PC-3 (cell line): ENCODE measurements at regions not wholly inside any gene's neighbourhood (a gene's known extent, or its start where the extent isn't known, plus 50 kb on each side); places are given as distances from the start of the nearest gene placed in this dataset.

Experiments used
- ATAC-seq: fragments of 200-7000 bp; cut with Tn5 transposase; 2 replicates; pipeline ENCODE4 v1.9.1; 2020; ENCODE audit warnings: mild to moderate bottlenecking, moderate library complexity
- BruUV-seq: library from RNA; stranded (reverse); fragments of 400-500 nt; replicated peaks from 2 replicates; lab custom pipeline; 2021; lab: Mats Ljungman, UMichigan
- CTCF ChIA-PET: fragments of 300-600 bp; sonication (Branson Sonifier 250); formaldehyde crosslinking; loops from one replicate; lab custom pipeline; 2022; ENCODE audit warnings: antibody characterized with exemption; lab: Charles Lee
- POLR2A ChIA-PET: fragments of 300-600 bp; sonication (Branson Sonifier 250); formaldehyde crosslinking; loops from one replicate; lab custom pipeline; 2022; ENCODE audit warnings: antibody characterized with exemption; ENCODE audit not compliant: unreplicated experiment; lab: Charles Lee
- DNase-seq: peaks from one replicate; pipeline ENCODE4 v3.0.0-alpha.2; 2015
- H2AFZ ChIP-seq: fragments of 300-600 bp; sonication (generic); 2 replicates; pipeline ENCODE4 v1.6.0; 2016; ENCODE audit warnings: antibody characterized with exemption, low read length
- H3F3A ChIP-seq: fragments of 300-600 bp; sonication (generic); one replicate; pipeline ENCODE4 v1.6.0; 2017; ENCODE audit warnings: antibody characterized with exemption, low read length, control low read depth, mild to moderate bottlenecking; ENCODE audit not compliant: unreplicated experiment
- H3K27ac ChIP-seq: fragments of 300-600 bp; sonication (generic); 2 replicates; pipeline ENCODE4 v1.5.1; 2016; ENCODE audit warnings: mild to moderate bottlenecking, low read length
- H3K27me3 ChIP-seq: fragments of 300-600 bp; sonication (generic); 2 replicates; pipeline ENCODE4 v1.6.1; 2016; ENCODE audit warnings: low read length, mixed read lengths
- H3K36me3 ChIP-seq: fragments of 300-600 bp; sonication (generic); 2 replicates; pipeline ENCODE4 v1.6.1; 2016; ENCODE audit warnings: low read depth, mixed run types, low read length, mixed read lengths
- H3K4me1 ChIP-seq: fragments of 300-600 bp; sonication (generic); 2 replicates; pipeline ENCODE4 v1.5.1; 2016; ENCODE audit warnings: low read length; ENCODE audit not compliant: insufficient read depth
- H3K4me2 ChIP-seq: fragments of 300-600 bp; sonication (generic); 2 replicates; pipeline ENCODE4 v1.6.0; 2016; ENCODE audit warnings: low read length
- H3K4me3 ChIP-seq: fragments of 300-600 bp; sonication (generic); 2 replicates; pipeline ENCODE4 v1.5.1; 2016; ENCODE audit warnings: mild to moderate bottlenecking, low read length, mixed read lengths
- H3K79me2 ChIP-seq: fragments of 300-600 bp; sonication (generic); 2 replicates; pipeline ENCODE4 v1.6.1; 2017; ENCODE audit warnings: low read length, mixed read lengths
- H3K9ac ChIP-seq: fragments of 300-600 bp; sonication (generic); 2 replicates; pipeline ENCODE4 v1.6.0; 2016; ENCODE audit warnings: mild to moderate bottlenecking, low read length
- H3K9me2 ChIP-seq: fragments of 300-600 bp; sonication (generic); replicated peaks from 2 replicates; pipeline ENCODE4 v1.6.1; 2016; ENCODE audit warnings: mixed run types, low read length, mixed read lengths
- H3K9me3 ChIP-seq: fragments of 300-600 bp; sonication (generic); 2 replicates; pipeline ENCODE4 v1.6.1; 2016; ENCODE audit warnings: low read length, mixed read lengths
- H4K20me1 ChIP-seq: fragments of 300-600 bp; sonication (generic); 2 replicates; pipeline ENCODE4 v1.6.1; 2016; ENCODE audit warnings: low read length, mixed read lengths
- EZH2 ChIP-seq: fragments of 300-600 bp; sonication (generic); IDR thresholded peaks from one replicate; pipeline ENCODE4 v1.6.1; 2017; ENCODE audit warnings: antibody characterized with exemption, mild to moderate bottlenecking, low read length; ENCODE audit not compliant: unreplicated experiment
- EZH2phosphoT487 ChIP-seq: fragments of 300-600 bp; sonication (generic); IDR thresholded peaks from 2 replicates; pipeline ENCODE4 v1.6.1; 2018; ENCODE audit warnings: mild to moderate bottlenecking, antibody characterized with exemption, low read length, borderline replicate concordance
- intact Hi-C: fragments of 100-400 bp; cut with micrococcal nuclease; formaldehyde crosslinking; loops from 2 replicates; pipeline ENCODE4 v1.9.0; 2023
- TF ChIP-seq, protein P1 (sequence below): fragments of 300-600 bp; sonication (generic); conservative IDR thresholded peaks from 2 replicates; pipeline ENCODE4 v1.5.1; 2017; ENCODE audit warnings: antibody characterized with exemption, low read depth, mild to moderate bottlenecking, low read length

DNA sequence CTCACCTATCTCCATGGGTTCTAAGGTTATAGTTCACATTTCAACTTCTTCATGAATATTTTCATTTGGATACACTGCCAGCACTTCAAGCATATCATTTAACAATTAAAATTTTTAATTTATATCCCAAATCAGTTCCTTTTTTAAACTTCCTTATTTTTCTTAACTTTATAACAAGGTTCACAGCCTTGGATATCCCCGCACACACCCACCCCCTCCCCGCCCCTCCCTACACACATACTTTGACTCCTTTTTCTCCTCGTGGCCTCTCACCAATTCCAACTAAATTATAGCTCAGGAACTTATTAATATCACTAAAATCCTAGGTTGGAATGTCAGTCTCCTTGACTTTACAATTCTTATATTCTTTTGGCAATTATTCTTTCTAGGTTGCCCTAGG, 163.6 kb upstream of the SETBP1 start:
- H3K4me1 ChIP-seq = peaks cover 34% of the 10 kb centered on the region
- BruUV-seq = no TSS peak
- no peaks in the 10 kb centered on the region for H3K9me2 ChIP-seq
- TF ChIP-seq EZH2 = no peak
- TF ChIP-seq EZH2phosphoT487 = no peak
- TF ChIP-seq, protein P1, sequence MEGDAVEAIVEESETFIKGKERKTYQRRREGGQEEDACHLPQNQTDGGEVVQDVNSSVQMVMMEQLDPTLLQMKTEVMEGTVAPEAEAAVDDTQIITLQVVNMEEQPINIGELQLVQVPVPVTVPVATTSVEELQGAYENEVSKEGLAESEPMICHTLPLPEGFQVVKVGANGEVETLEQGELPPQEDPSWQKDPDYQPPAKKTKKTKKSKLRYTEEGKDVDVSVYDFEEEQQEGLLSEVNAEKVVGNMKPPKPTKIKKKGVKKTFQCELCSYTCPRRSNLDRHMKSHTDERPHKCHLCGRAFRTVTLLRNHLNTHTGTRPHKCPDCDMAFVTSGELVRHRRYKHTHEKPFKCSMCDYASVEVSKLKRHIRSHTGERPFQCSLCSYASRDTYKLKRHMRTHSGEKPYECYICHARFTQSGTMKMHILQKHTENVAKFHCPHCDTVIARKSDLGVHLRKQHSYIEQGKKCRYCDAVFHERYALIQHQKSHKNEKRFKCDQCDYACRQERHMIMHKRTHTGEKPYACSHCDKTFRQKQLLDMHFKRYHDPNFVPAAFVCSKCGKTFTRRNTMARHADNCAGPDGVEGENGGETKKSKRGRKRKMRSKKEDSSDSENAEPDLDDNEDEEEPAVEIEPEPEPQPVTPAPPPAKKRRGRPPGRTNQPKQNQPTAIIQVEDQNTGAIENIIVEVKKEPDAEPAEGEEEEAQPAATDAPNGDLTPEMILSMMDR = no peak
- H3K27ac ChIP-seq = no peak overlapping the region
- H3K9ac ChIP-seq = no peak overlapping the region
- no peaks in the 10 kb centered on the region for H3K9me3 ChIP-seq
- H2AFZ ChIP-seq = no peak overlapping the region
- ATAC-seq = no peak
- no peaks in the 10 kb centered on the region for H3F3A ChIP-seq
- ChIA-PET CTCF (no interaction called here), POLR2A (no interaction called here)
- no peaks in the 10 kb centered on the region for H3K79me2 ChIP-seq
- no peak overlapping the region for H3K4me2 ChIP-seq
- H3K27me3 ChIP-seq = no peaks in the 10 kb centered on the region
- no peaks in the 10 kb centered on the region for H3K36me3 ChIP-seq
- DNase-seq = no peak
- H3K4me3 ChIP-seq = no peak overlapping the region
- H4K20me1 ChIP-seq = no peaks in the 10 kb centered on the region
- intact Hi-C loops = no loop called here

DNA sequence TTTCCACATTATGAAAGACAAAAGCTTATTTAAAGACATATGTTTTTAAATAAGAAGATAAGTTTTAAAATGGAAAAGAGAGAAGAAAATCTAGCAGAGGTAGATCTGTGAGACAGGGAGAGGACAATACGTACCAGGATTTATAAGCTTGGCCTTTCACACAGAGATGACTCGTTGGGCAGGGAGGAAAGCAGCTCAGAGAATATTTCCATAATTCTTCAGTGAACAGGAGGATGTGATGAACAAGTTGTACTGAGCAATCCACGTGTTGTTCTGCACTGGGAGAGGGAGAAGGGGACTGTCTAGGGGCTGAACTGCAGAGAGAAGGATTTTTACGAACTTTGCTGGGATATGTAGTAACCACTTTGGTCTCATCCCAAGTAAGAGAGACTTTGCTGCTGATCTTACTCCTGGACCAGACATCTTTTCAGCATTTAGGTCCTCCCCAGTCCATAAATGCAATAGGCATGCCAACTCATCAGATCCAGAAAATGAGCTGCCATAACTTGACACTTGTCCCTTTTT, 162.5 kb upstream of the SETBP1 start:
- no peak overlapping the region for H2AFZ ChIP-seq
- POLR2A ChIA-PET = interaction anchor here (0.6 kb wide), 1 partner anchor 163 kb away, joined by 11 read pairs; the partner anchor contains the start of gene SETBP1
- intact Hi-C loops = no loop called here

DNA sequence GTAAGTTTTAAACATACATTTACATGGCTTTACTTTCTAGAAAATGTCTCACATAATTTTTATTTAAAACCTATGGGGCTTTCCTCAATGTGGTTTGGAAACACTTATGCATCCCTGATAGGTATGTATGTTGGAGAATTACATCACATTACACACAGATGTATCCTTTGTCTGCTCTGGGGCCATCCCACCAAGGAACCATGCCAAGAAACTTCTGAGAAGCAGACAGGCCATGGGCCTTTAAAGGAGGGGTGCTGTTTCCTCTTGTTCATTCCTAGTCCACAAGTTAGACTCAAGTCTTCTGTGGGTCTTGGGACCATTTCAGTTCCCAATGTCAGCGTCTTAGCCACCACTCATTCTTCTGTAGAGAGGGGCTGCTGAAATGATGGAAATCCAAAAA, 162.0 kb upstream of the SETBP1 start:
- H4K20me1 ChIP-seq = no peaks in the 10 kb centered on the region
- DNase-seq = no peak
- H3K9me2 ChIP-seq = no peaks in the 10 kb centered on the region
- no peaks in the 10 kb centered on the region for H3K36me3 ChIP-seq
- no peaks in the 10 kb centered on the region for H3F3A ChIP-seq
- intact Hi-C loops = no loop called here
- peaks cover 35% of the 10 kb centered on the region for H3K4me1 ChIP-seq
- TF ChIP-seq EZH2 (no peak), EZH2phosphoT487 (no peak)
- no peak overlapping the region for H3K4me3 ChIP-seq
- no peaks in the 10 kb centered on the region for H3K27me3 ChIP-seq
- H3K9ac ChIP-seq = no peak overlapping the region
- no peak overlapping the region for H3K4me2 ChIP-seq
- BruUV-seq = no TSS peak
- no peaks in the 10 kb centered on the region for H3K9me3 ChIP-seq
- H2AFZ ChIP-seq = no peak overlapping the region
- H3K27ac ChIP-seq = no peak overlapping the region
- POLR2A ChIA-PET = no interaction called here
- H3K79me2 ChIP-seq = no peaks in the 10 kb centered on the region
- ATAC-seq = no peak
- CTCF ChIA-PET = no interaction called here

More for the DNA sequence above, 162.5 kb upstream of the SETBP1 start:
- no peaks in the 10 kb centered on the region for H3K79me2 ChIP-seq
- DNase-seq (peak; percentile 3), ATAC-seq (0 out of 2 replicates have a peak, but pooled peaks have one; percentile 5)
- H3K27me3 ChIP-seq = no peaks in the 10 kb centered on the region
- no peak overlapping the region for H3K4me3 ChIP-seq
- no peaks in the 10 kb centered on the region for H3K9me2 ChIP-seq
- H3K4me1 ChIP-seq = peaks cover 35% of the 10 kb centered on the region
- H3K36me3 ChIP-seq = no peaks in the 10 kb centered on the region
- H3K9ac ChIP-seq = no peak overlapping the region
- no peaks in the 10 kb centered on the region for H4K20me1 ChIP-seq
- TF ChIP-seq, protein P1 = no peak
- TF ChIP-seq EZH2 (no peak), EZH2phosphoT487 (no peak)
- H3K4me2 ChIP-seq = no peak overlapping the region
- no TSS peak for BruUV-seq
- no peaks in the 10 kb centered on the region for H3F3A ChIP-seq
- CTCF ChIA-PET = no interaction called here
- H3K27ac ChIP-seq = no peak overlapping the region
- no peaks in the 10 kb centered on the region for H3K9me3 ChIP-seq
